Skeletal muscle tissue (tissue), 3 donors: ENCODE measurements at regions not wholly inside any gene's neighbourhood (a gene's known extent, or its start where the extent isn't known, plus 50 kb on each side); places are given as distances from the start of the nearest gene placed in this dataset.

Experiments used
- H3K27ac ChIP-seq: one replicate; pipeline ENCODE4 v1.7.0; 2013; ENCODE audit warnings: mild to moderate bottlenecking, low read depth, low read length, inconsistent platforms
- H3K27me3 ChIP-seq, 3 donors: one replicate each; pipeline ENCODE4 v1.7.0; 2013; ENCODE audit warnings: low read length in 3 of 3; ENCODE audit not compliant: control insufficient read depth in 3 of 3, insufficient read depth in 3 of 3
- H3K36me3 ChIP-seq, 3 donors: one replicate each; pipeline ENCODE4 v1.7.0; 2013; ENCODE audit warnings: low read length in 3 of 3; ENCODE audit not compliant: control insufficient read depth in 3 of 3, insufficient read depth in 3 of 3
- H3K4me1 ChIP-seq, 3 donors: one replicate each; pipeline ENCODE4 v1.7.0; 2013; ENCODE audit warnings: low read length in 3 of 3, mild to moderate bottlenecking in 3 of 3; ENCODE audit not compliant: control insufficient read depth in 3 of 3, insufficient read depth in 3 of 3
- H3K4me3 ChIP-seq, 3 donors: one replicate each; pipeline ENCODE4 v1.7.0; 2013; ENCODE audit warnings: low read length in 3 of 3
- H3K9ac ChIP-seq, 3 donors: one replicate each; pipeline ENCODE4 v1.7.0; 2013; ENCODE audit warnings: low read length in 3 of 3, mild to moderate bottlenecking in 3 of 3, moderate library complexity in 2 of 3, low read depth in 1 of 3
- H3K9me3 ChIP-seq, 3 donors: one replicate each; pipeline ENCODE4 v1.7.0; 2013; ENCODE audit warnings: low read length in 3 of 3; ENCODE audit not compliant: control insufficient read depth in 3 of 3
- donor health status: Osteomylitis.

DNA sequence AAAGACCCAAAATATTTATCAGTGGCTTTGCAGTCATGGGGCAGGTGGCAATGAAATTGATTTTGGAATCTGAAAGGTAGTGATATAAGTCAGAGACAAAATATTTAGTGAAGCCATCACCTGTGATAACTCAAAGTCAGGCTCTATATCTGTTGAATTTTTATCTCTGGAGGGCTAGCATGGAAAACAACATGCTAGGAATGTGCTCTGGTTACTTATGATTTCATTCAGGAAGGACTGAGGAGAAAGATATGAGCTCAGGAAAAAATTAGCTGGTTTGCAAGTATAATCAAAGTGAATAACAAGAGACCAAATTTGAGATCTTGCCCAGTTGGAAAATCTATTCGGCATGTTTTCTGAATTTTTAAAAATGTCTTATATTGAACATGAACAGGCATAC lies 364.6 kb upstream of the LRRC7 start:
- no peak overlapping the region for H3K27ac ChIP-seq
- H3K27me3 ChIP-seq, result no peaks in the 10 kb centered on the region
- H3K9me3 ChIP-seq, result peaks cover 0 to 11% (median 2%) of the 10 kb centered on the region in 3 donors
- H3K36me3 ChIP-seq, result no peaks in the 10 kb centered on the region
- H3K9ac ChIP-seq, result no peak overlapping the region
- no peak overlapping the region for H3K4me3 ChIP-seq
- no peaks in the 10 kb centered on the region for H3K4me1 ChIP-seq

GRCh38 chr1:69213644-69214043 lies 354.1 kb upstream of the LRRC7 start:
- Histone ChIP-seq H3K9me3 (no peaks in the 10 kb centered on the region), H3K36me3 (no peaks in the 10 kb centered on the region), H3K27me3 (no peaks in the 10 kb centered on the region), H3K27ac (no peak overlapping the region), H3K9ac (no peak overlapping the region), H3K4me3 (no peak overlapping the region), H3K4me1 (no peaks in the 10 kb centered on the region)

DNA sequence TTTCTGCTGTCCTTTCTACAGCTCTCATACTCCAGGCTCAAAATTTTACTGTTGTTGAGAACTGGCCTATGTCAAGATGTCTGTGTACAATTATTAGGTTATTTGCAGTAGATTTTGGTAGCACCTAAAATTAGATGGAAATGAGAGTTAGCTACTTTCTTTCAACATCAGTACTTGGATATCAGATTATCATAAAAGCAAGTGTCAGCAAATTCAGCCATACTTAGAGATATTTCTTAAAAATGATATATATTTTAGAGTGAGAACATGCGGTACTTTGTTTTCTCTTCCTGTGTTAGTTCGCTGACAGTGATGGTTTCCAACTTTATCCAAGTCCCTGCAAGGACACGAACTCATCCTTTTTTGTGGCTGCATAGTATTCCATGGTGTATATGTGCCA lies 351.8 kb upstream of the LRRC7 start:
- no peaks in the 10 kb centered on the region for H3K4me1 ChIP-seq
- no peaks in the 10 kb centered on the region for H3K36me3 ChIP-seq
- no peaks in the 10 kb centered on the region for H3K27me3 ChIP-seq
- no peak overlapping the region for H3K4me3 ChIP-seq
- no peaks in the 10 kb centered on the region for H3K9me3 ChIP-seq
- no peak overlapping the region for H3K27ac ChIP-seq
- no peak overlapping the region for H3K9ac ChIP-seq

DNA sequence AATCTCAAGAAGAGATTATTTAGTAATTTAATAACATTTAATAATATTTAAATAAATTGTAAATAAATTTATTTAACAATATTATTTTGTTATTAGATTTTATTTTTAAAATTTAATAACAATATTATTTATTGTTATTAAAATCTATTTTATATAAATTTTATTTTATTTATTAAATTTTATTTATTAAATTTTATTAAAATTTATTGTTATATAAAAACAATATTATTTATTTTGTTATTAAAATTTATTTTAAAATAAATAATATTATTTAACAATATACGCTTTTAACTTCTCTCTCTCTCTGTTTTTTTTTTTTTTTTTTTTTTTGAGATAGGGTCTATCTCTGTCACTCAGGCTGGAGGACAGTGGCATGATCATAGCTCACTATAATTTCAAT lies 347.1 kb upstream of the LRRC7 start:
- no peak overlapping the region for H3K4me3 ChIP-seq
- H3K4me1 ChIP-seq, result no peaks in the 10 kb centered on the region
- no peak overlapping the region for H3K9ac ChIP-seq
- no peaks in the 10 kb centered on the region for H3K36me3 ChIP-seq
- H3K9me3 ChIP-seq, result no peaks in the 10 kb centered on the region
- H3K27ac ChIP-seq, result no peak overlapping the region
- no peaks in the 10 kb centered on the region for H3K27me3 ChIP-seq

DNA sequence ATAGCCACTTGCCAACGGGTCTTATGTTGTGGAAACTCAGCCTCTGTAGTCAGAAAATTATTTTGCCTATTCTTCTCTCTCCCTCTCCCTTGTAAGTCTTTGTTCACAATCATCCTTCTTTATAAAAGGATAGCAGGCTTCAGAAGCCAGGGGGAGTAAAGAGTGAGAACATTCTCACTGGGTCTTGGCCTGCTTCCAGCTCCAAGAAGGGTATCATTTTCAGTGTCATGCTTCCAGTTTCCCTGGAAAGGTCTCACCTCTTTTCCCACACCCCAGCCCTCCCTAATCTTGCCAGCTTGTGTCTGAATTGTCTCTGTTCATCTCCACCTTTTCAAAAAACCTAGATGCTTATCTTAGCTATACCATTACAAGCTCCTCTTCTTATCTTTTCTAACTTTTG lies 346.2 kb upstream of the LRRC7 start:
- no peak overlapping the region for H3K4me3 ChIP-seq
- H3K36me3 ChIP-seq, result no peaks in the 10 kb centered on the region
- H3K9ac ChIP-seq, result no peak overlapping the region
- no peaks in the 10 kb centered on the region for H3K9me3 ChIP-seq
- no peak overlapping the region for H3K27ac ChIP-seq
- H3K4me1 ChIP-seq, result no peaks in the 10 kb centered on the region
- H3K27me3 ChIP-seq, result no peaks in the 10 kb centered on the region

- Histone ChIP-seq H3K36me3 (no peaks in the 10 kb centered on the region), H3K27me3 (no peaks in the 10 kb centered on the region), H3K27ac (no peak overlapping the region), H3K9ac (no peak overlapping the region), H3K9me3 (no peaks in the 10 kb centered on the region), H3K4me3 (no peak overlapping the region), H3K4me1 (no peaks in the 10 kb centered on the region)
Observed at GRCh38 chr1:69223156-69223555, 344.6 kb upstream of the LRRC7 start.

GRCh38 chr1:69228501-69228900 lies 339.2 kb upstream of the LRRC7 start:
- Histone ChIP-seq H3K27ac (no peak overlapping the region), H3K9ac (no peak overlapping the region), H3K36me3 (no peaks in the 10 kb centered on the region), H3K27me3 (no peaks in the 10 kb centered on the region), H3K4me1 (no peaks in the 10 kb centered on the region), H3K4me3 (no peak overlapping the region), H3K9me3 (no peaks in the 10 kb centered on the region)

DNA sequence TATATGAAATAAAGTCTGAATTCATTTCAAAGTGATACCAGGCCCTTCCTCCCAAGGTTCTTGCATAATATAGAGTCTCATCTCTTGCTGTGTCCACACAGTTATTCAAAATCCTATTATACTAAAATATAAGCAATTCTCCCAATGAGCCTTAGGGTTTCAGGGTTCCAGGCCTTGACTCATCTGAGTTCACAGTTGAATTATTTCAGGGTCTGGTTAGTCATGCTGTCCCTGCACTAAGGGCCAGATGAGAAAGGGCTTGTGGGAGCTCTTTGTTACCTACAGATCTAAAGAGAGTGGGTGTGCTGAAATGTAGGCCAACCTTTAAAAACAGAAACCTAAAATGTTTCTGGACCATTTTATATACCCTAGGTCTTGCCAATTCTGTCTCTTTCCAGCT lies 337.5 kb upstream of the LRRC7 start:
- Histone ChIP-seq H3K27me3 (no peaks in the 10 kb centered on the region), H3K4me1 (no peaks in the 10 kb centered on the region), H3K9me3 (no peaks in the 10 kb centered on the region), H3K9ac (no peak overlapping the region), H3K27ac (no peak overlapping the region), H3K36me3 (no peaks in the 10 kb centered on the region), H3K4me3 (no peak overlapping the region)

- no peak overlapping the region for H3K4me3 ChIP-seq
- no peak overlapping the region for H3K27ac ChIP-seq
- H3K9ac ChIP-seq, result no peak overlapping the region
- no peaks in the 10 kb centered on the region for H3K9me3 ChIP-seq
- no peaks in the 10 kb centered on the region for H3K4me1 ChIP-seq
- H3K36me3 ChIP-seq, result no peaks in the 10 kb centered on the region
- H3K27me3 ChIP-seq, result no peaks in the 10 kb centered on the region
Observed at GRCh38 chr1:69233463-69233862, 334.3 kb upstream of the LRRC7 start.

DNA sequence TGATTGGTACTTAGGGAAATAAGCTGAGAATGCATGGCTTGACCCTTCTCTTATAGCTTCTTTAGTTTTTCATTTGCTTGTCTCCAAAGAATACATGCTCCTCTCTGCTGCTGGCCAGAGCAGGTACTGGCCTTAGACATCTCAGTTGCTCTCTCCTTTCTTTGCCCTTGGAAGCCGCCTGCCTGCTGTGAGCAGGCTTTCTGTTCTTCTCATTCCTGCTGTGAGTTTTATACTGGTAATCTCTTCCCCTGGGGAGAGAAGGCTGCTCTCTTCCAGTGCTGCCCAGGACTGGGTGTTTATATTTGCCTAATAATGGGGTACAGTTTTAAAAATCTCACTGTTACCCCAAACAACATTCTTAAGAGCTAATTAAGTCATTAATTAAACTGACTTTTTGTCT lies 323.5 kb upstream of the LRRC7 start:
- H3K36me3 ChIP-seq, result no peaks in the 10 kb centered on the region
- H3K9ac ChIP-seq, result no peak overlapping the region

GRCh38 chr1:69246109-69246508 lies 321.6 kb upstream of the LRRC7 start:
- no peak overlapping the region for H3K9ac ChIP-seq
- H3K27ac ChIP-seq, result no peak overlapping the region

More for the DNA sequence above, 323.5 kb upstream of the LRRC7 start:
- no peaks in the 10 kb centered on the region for H3K9me3 ChIP-seq
- no peaks in the 10 kb centered on the region for H3K27me3 ChIP-seq
- H3K4me3 ChIP-seq, result no peak overlapping the region
- no peak overlapping the region for H3K27ac ChIP-seq
- no peaks in the 10 kb centered on the region for H3K4me1 ChIP-seq

More at GRCh38 chr1:69246109-69246508, 321.6 kb upstream of the LRRC7 start:
- Histone ChIP-seq H3K9me3 (no peaks in the 10 kb centered on the region), H3K4me3 (no peak overlapping the region), H3K36me3 (no peaks in the 10 kb centered on the region), H3K27me3 (no peaks in the 10 kb centered on the region), H3K4me1 (no peaks in the 10 kb centered on the region)
